Neural crest cell (in vitro differentiated cells): ENCODE measurements at regions not wholly inside any gene's neighbourhood (a gene's known extent, or its start where the extent isn't known, plus 50 kb on each side); places are given as distances from the start of the nearest gene placed in this dataset.

Experiments used
- DNase-seq: peaks from one replicate; pipeline ENCODE4 v3.0.0; 2021; ENCODE audit warnings: low read depth, mixed read lengths, low spot score
- H3K27ac Mint-ChIP-seq: one replicate; pipeline ENCODE4 v1.8.0; 2021; ENCODE audit warnings: mild to moderate bottlenecking, mixed read lengths; ENCODE audit not compliant: unreplicated experiment
- H3K27me3 Mint-ChIP-seq: 2 replicates; pipeline ENCODE4 v1.8.0; 2021; ENCODE audit warnings: low read depth, mild to moderate bottlenecking, mixed read lengths
- H3K36me3 Mint-ChIP-seq: 2 replicates; pipeline ENCODE4 v1.8.0; 2021; ENCODE audit warnings: low read depth, mild to moderate bottlenecking, mixed read lengths
- H3K4me1 Mint-ChIP-seq: 2 replicates; pipeline ENCODE4 v1.8.0; 2021; ENCODE audit warnings: mixed read lengths
- H3K4me3 Mint-ChIP-seq: one replicate; pipeline ENCODE4 v1.8.0; 2021; ENCODE audit warnings: mild to moderate bottlenecking, mixed read lengths
- H3K9me3 Mint-ChIP-seq: 2 replicates; pipeline ENCODE4 v1.8.0; 2021; ENCODE audit warnings: mixed read lengths
- TF ChIP-seq, protein P1 (sequence below): fragments of 200-600 bp; sonication (generic); conservative IDR thresholded peaks from 2 replicates; pipeline ENCODE4 v1.5.0; 2021; ENCODE audit warnings: antibody characterized with exemption, mild to moderate bottlenecking

- TF ChIP-seq, protein P1, sequence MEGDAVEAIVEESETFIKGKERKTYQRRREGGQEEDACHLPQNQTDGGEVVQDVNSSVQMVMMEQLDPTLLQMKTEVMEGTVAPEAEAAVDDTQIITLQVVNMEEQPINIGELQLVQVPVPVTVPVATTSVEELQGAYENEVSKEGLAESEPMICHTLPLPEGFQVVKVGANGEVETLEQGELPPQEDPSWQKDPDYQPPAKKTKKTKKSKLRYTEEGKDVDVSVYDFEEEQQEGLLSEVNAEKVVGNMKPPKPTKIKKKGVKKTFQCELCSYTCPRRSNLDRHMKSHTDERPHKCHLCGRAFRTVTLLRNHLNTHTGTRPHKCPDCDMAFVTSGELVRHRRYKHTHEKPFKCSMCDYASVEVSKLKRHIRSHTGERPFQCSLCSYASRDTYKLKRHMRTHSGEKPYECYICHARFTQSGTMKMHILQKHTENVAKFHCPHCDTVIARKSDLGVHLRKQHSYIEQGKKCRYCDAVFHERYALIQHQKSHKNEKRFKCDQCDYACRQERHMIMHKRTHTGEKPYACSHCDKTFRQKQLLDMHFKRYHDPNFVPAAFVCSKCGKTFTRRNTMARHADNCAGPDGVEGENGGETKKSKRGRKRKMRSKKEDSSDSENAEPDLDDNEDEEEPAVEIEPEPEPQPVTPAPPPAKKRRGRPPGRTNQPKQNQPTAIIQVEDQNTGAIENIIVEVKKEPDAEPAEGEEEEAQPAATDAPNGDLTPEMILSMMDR: no peak
- Mint-ChIP-seq H3K27ac (no peak overlapping the region), H3K9me3 (no peaks in the 10 kb centered on the region), H3K36me3 (no peaks in the 10 kb centered on the region), H3K27me3 (peaks cover 7% of the 10 kb centered on the region), H3K4me3 (no peak overlapping the region), H3K4me1 (no peaks in the 10 kb centered on the region)
- DNase-seq: no peak
Measured at GRCh38 chr2:17251171-17251570, 267.1 kb downstream of the RAD51AP2 start.

GRCh38 chr2:17249249-17249648, 269.0 kb downstream of the RAD51AP2 start:
- Mint-ChIP-seq H3K27me3 (peaks cover 7% of the 10 kb centered on the region), H3K27ac (no peak overlapping the region), H3K4me3 (no peak overlapping the region), H3K9me3 (no peaks in the 10 kb centered on the region), H3K36me3 (no peaks in the 10 kb centered on the region), H3K4me1 (no peaks in the 10 kb centered on the region)
- TF ChIP-seq, protein P1: no peak
- DNase-seq: no peak

DNA sequence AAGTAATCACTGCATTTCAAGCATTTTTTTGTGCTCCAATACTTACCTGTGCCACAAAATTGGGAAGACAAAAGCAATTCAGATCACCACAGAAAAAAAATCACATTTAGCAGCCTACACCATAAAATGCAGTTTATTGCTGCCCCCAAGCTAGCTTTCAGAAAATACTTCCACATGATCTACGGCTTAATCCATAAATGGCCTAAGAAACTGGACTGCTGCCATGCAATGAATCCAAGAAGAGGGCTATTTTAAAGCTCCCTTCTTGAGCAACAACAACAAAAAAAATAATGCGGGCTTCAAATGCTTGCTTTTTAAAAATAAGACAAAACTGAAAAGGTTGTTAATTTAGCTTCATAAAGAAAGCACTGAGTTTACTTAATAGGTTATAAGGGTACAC, 272.3 kb downstream of the RAD51AP2 start:
- no peak for DNase-seq
- no peaks in the 10 kb centered on the region for H3K36me3 Mint-ChIP-seq
- no peaks in the 10 kb centered on the region for H3K4me1 Mint-ChIP-seq
- H3K4me3 Mint-ChIP-seq: no peak overlapping the region
- H3K27me3 Mint-ChIP-seq: peaks cover 7% of the 10 kb centered on the region
- H3K27ac Mint-ChIP-seq: no peak overlapping the region
- no peaks in the 10 kb centered on the region for H3K9me3 Mint-ChIP-seq
- TF ChIP-seq, protein P1: no peak

DNA sequence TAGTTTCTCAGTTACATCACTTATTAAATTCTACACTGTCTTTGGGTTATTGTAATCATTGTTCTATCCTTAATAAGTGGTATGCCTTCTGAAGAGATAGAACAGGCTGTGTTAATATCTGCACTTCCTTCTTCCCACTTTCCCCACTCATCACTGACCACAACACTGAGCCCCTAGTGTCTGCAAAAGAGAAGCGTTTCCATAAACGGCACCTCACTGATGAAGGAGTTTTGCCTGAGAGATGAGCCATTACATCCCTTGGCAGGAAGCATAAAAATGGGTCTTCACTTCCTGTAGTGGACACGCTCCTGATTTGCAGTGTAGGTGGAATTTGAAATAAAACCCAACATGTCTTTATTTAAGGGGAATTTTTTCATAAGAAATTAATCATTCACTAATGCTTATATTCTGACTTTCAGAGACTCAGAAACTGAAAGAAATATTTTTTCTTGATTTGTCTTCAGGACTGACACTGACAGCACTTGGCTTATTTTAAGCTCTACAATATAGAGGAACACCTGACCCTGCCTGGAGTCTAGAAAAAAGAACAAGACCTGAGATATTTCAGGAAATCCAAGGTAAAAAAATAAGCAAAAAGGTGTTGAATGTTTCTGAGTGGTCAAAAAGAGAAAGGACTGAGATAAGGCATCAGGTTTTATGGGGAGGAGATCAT, 275.3 kb downstream of the RAD51AP2 start:
- H3K36me3 Mint-ChIP-seq: no peaks in the 10 kb centered on the region
- H3K4me3 Mint-ChIP-seq: no peak overlapping the region
- H3K4me1 Mint-ChIP-seq: no peaks in the 10 kb centered on the region
- TF ChIP-seq, protein P1: no peak
- no peak overlapping the region for H3K27ac Mint-ChIP-seq
- peaks cover 7% of the 10 kb centered on the region for H3K27me3 Mint-ChIP-seq
- no peak for DNase-seq
- H3K9me3 Mint-ChIP-seq: no peaks in the 10 kb centered on the region

DNA sequence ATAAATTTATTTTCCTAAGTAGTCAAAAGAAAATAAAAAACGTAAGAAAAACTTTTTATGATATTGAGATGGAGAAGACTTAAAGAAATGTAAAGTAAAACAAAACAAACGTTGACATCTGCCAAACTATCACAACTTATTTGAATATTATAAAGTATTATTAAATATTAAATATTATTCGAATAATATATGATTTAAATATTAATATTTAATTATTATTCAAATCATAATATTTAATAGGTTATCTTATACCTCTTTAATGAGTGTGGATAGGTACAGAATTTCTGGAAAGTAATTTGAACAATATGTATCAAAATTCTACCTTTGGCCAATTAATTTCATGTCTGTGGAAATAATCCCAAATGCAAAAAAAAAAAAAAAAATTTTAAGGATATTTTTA, 278.7 kb downstream of the RAD51AP2 start:
- Mint-ChIP-seq H3K4me1 (no peaks in the 10 kb centered on the region), H3K27ac (no peak overlapping the region), H3K27me3 (no peaks in the 10 kb centered on the region), H3K36me3 (no peaks in the 10 kb centered on the region), H3K4me3 (no peak overlapping the region), H3K9me3 (no peaks in the 10 kb centered on the region)
- TF ChIP-seq, protein P1: no peak
- no peak for DNase-seq
